H1 (cell line): ENCODE measurements at regions not wholly inside any gene's neighbourhood (a gene's known extent, or its start where the extent isn't known, plus 50 kb on each side); places are given as distances from the start of the nearest gene placed in this dataset.

Source experiments
- CTCF ChIA-PET: fragments of 300-600 bp; sonication (Branson Sonifier 250); formaldehyde crosslinking; loops from one replicate; lab custom pipeline; 2021; ENCODE audit not compliant: partially characterized antibody; lab: Charles Lee
- POLR2A ChIA-PET: fragments of 300-600 bp; sonication (Branson Sonifier 250); formaldehyde crosslinking; loops from one replicate; lab custom pipeline; 2021; ENCODE audit warnings: inconsistent platforms; ENCODE audit not compliant: partially characterized antibody; lab: Charles Lee
- DNase-seq, 2 experiments: peaks; one replicate each; pipeline versions ENCODE4 v3.0.0 to v3.0.0-alpha.2; 2010 to 2022; ENCODE audit warnings: low spot score in 2 of 2, low read depth in 1 of 2, mixed read lengths in 1 of 2
- FAIRE-seq: peaks from 2 replicates; lab custom pipeline; 2011; peaks lifted over from hg19 to GRCh38; lab: Jason Lieb, UNC
- H2AFZ ChIP-seq: 2 replicates; pipeline ENCODE4 v1.8.1; 2012; ENCODE audit warnings: low read length, inconsistent platforms
- H2AK5ac ChIP-seq: 2 replicates; pipeline ENCODE4 v1.6.1; 2013; ENCODE audit warnings: low read depth, low read length
- H2BK120ac ChIP-seq: replicated peaks from 2 replicates; pipeline ENCODE3; 2013; ENCODE audit warnings: low read depth, low read length, inconsistent platforms
- H2BK12ac ChIP-seq: 2 replicates; pipeline ENCODE4 v1.6.1; 2013; ENCODE audit warnings: low read depth, low read length
- H2BK15ac ChIP-seq: 2 replicates; pipeline ENCODE4 v1.6.1; 2013; ENCODE audit warnings: low read length
- H2BK20ac ChIP-seq: 2 replicates; pipeline ENCODE4 v1.6.1; 2013; ENCODE audit warnings: low read length
- H2BK5ac ChIP-seq: 2 replicates; pipeline ENCODE4 v1.6.1; 2013; ENCODE audit warnings: low read depth, low read length
- H3K14ac ChIP-seq: 2 replicates; pipeline ENCODE4 v1.6.1; 2013; ENCODE audit warnings: inconsistent platforms; ENCODE audit not compliant: insufficient read length
- H3K18ac ChIP-seq: 2 replicates; pipeline ENCODE4 v1.6.1; 2013; ENCODE audit warnings: low read length; ENCODE audit errors: extremely low read depth
- H3K23ac ChIP-seq: 2 replicates; pipeline ENCODE4 v1.6.1; 2013; ENCODE audit warnings: inconsistent platforms; ENCODE audit not compliant: insufficient read length
- H3K23me2 ChIP-seq: 2 replicates; pipeline ENCODE4 v1.6.1; 2013; ENCODE audit warnings: low read depth, low read length
- H3K27ac ChIP-seq: 2 replicates; pipeline ENCODE4 v1.6.1; 2011; ENCODE audit warnings: low read depth, low read length, inconsistent platforms
- H3K27me3 ChIP-seq, 4 experiments: replicated peaks in 1 of 4; 1 replicate in 1 of 4; 2 replicates in 3 of 4; pipeline versions ENCODE4 v1.6.1 to v1.8.1; 2011 to 2013; ENCODE audit warnings: low read length in 3 of 4, mild to moderate bottlenecking in 3 of 4, inconsistent platforms in 2 of 4, mixed read lengths in 2 of 4, moderate library complexity in 1 of 4; ENCODE audit not compliant: control insufficient read depth in 3 of 4, insufficient read depth in 3 of 4; ENCODE audit errors: extremely low read depth in 1 of 4
- H3K36me3 ChIP-seq, 4 experiments: 2 replicates each; pipeline versions ENCODE4 v1.6.1 to v1.8.1; 2011 to 2013; ENCODE audit warnings: mild to moderate bottlenecking in 4 of 4, low read length in 3 of 4, moderate library complexity in 2 of 4, control low read depth in 1 of 4, inconsistent platforms in 1 of 4; ENCODE audit not compliant: insufficient read depth in 4 of 4, control insufficient read depth in 2 of 4
- H3K4ac ChIP-seq: replicated peaks from 2 replicates; pipeline ENCODE3; 2013; ENCODE audit warnings: low read length, low read depth, mixed read lengths, inconsistent platforms; ENCODE audit not compliant: insufficient read length
- H3K4me1 ChIP-seq, 4 experiments: replicated peaks in 1 of 4; 1 replicate in 1 of 4; 2 replicates in 3 of 4; pipeline versions ENCODE4 v1.6.1 to v1.8.1; 2011 to 2013; ENCODE audit warnings: low read length in 3 of 4, inconsistent platforms in 2 of 4, mixed read lengths in 1 of 4; ENCODE audit not compliant: insufficient read depth in 4 of 4, control insufficient read depth in 3 of 4
- H3K4me2 ChIP-seq, 2 experiments: 2 replicates each; pipeline versions ENCODE4 v1.6.1 to v1.8.1; 2011 to 2013; ENCODE audit warnings: low read depth in 2 of 2, low read length in 2 of 2, control low read depth in 1 of 2, inconsistent platforms in 1 of 2, mild to moderate bottlenecking in 1 of 2; ENCODE audit not compliant: insufficient read depth in 1 of 2
- H3K4me3 ChIP-seq, 4 experiments: fragments of 200-600, 300-600 bp in 1 of 4; sonication (generic), shearing (Covaris generic), sonication (Bioruptor Twin) in 1 of 4; 2 replicates each; pipeline versions ENCODE4 v1.5.1 to v1.8.1; 2011 to 2016; ENCODE audit warnings: low read length in 4 of 4, low read depth in 3 of 4, control low read depth in 2 of 4, inconsistent platforms in 2 of 4, mild to moderate bottlenecking in 2 of 4, mixed read lengths in 1 of 4, moderate library complexity in 1 of 4; ENCODE audit not compliant: insufficient read depth in 2 of 4; ENCODE audit errors: extremely low read depth in 1 of 4
- H3K56ac ChIP-seq: replicated peaks from 2 replicates; pipeline ENCODE3; 2013; ENCODE audit warnings: low read depth, mild to moderate bottlenecking, mixed read lengths, low read length, inconsistent platforms; ENCODE audit not compliant: insufficient read length
- H3K79me1 ChIP-seq: 2 replicates; pipeline ENCODE4 v1.6.1; 2013; ENCODE audit warnings: low read depth, low read length, control low read depth
- H3K79me2 ChIP-seq, 2 experiments: 2 replicates each; pipeline versions ENCODE4 v1.6.1 to v1.8.1; 2012 to 2013; ENCODE audit warnings: low read length in 2 of 2, mild to moderate bottlenecking in 2 of 2, inconsistent platforms in 1 of 2; ENCODE audit not compliant: insufficient read depth in 2 of 2, control insufficient read depth in 1 of 2
- H3K9ac ChIP-seq, 4 experiments: replicated peaks in 1 of 4; 1 replicate in 1 of 4; 2 replicates in 3 of 4; pipeline versions ENCODE4 v1.6.1 to v1.8.1; 2011 to 2013; ENCODE audit warnings: low read depth in 3 of 4, low read length in 3 of 4, control low read depth in 2 of 4, mild to moderate bottlenecking in 2 of 4, moderate library complexity in 2 of 4, inconsistent platforms in 1 of 4; ENCODE audit errors: extremely low read depth in 1 of 4
- H3K9me3 ChIP-seq, 2 experiments: 2 replicates each; pipeline versions ENCODE4 v1.6.1 to v1.8.1; 2012 to 2013; ENCODE audit warnings: mild to moderate bottlenecking in 2 of 2, moderate library complexity in 2 of 2, control low read depth in 1 of 2, inconsistent platforms in 1 of 2, low read depth in 1 of 2, low read length in 1 of 2, mixed read lengths in 1 of 2; ENCODE audit not compliant: insufficient read depth in 2 of 2
- H4K20me1 ChIP-seq, 2 experiments: replicated peaks in 1 of 2; 2 replicates each; pipeline versions ENCODE3 to v1.8.1; 2011 to 2013; ENCODE audit warnings: inconsistent platforms in 2 of 2, low read length in 2 of 2, mild to moderate bottlenecking in 1 of 2; ENCODE audit not compliant: insufficient read depth in 2 of 2, control insufficient read depth in 1 of 2
- H4K5ac ChIP-seq: 2 replicates; pipeline ENCODE4 v1.6.1; 2013; ENCODE audit warnings: low read length, low read depth, mixed read lengths, inconsistent platforms; ENCODE audit not compliant: insufficient read length
- H4K8ac ChIP-seq: 2 replicates; pipeline ENCODE4 v1.8.0; 2013; ENCODE audit warnings: mild to moderate bottlenecking, moderate library complexity, low read length, inconsistent platforms; ENCODE audit not compliant: insufficient read depth; ENCODE audit errors: extremely low read depth
- H4K91ac ChIP-seq: replicated peaks from 2 replicates; pipeline ENCODE3; 2013; ENCODE audit warnings: low read length, mixed read lengths, inconsistent platforms; ENCODE audit not compliant: insufficient read length
- FOSL1 ChIP-seq: IDR thresholded peaks from 2 replicates; pipeline ENCODE4 v1.6.1; 2011; ENCODE audit warnings: mild to moderate bottlenecking, low read depth, low read length, moderate library complexity; ENCODE audit not compliant: insufficient read depth
- TAF1 ChIP-seq: IDR thresholded peaks from 2 replicates; pipeline ENCODE4 v1.6.1; 2011; ENCODE audit warnings: mild to moderate bottlenecking, low read depth, low read length
- TAF7 ChIP-seq: optimal IDR thresholded peaks from 2 replicates; pipeline ENCODE3; 2011; ENCODE audit warnings: low read depth, mild to moderate bottlenecking, inconsistent platforms, low read length, moderate library complexity, borderline replicate concordance
- TEAD4 ChIP-seq: IDR thresholded peaks from 2 replicates; pipeline ENCODE4 v1.6.1; 2012; ENCODE audit warnings: low read depth, low read length, inconsistent platforms, mixed read lengths
- ZNF274 ChIP-seq: IDR thresholded peaks from 2 replicates; pipeline ENCODE4 v1.7.0; 2012; ENCODE audit warnings: low read length, borderline replicate concordance; ENCODE audit errors: extremely low read depth
- WGBS, 2 experiments: shearing (Covaris generic) in 1 of 2; methylation state at CpG; one replicate each; pipeline versions ENCODE4 v1.1.6 to v1.1.7; 2013 to 2015; ENCODE audit warnings: low lambda C conversion rate in 2 of 2, mixed read lengths in 2 of 2, inconsistent platforms in 1 of 2, low coverage in 1 of 2, missing lambda C conversion rate in 1 of 2; ENCODE audit not compliant: insufficient replicate concordance in 2 of 2, insufficient coverage in 1 of 2, insufficient read length in 1 of 2; ENCODE audit errors: extremely low coverage in 1 of 2, missing lambda C conversion rate in 1 of 2; 5-methylcytosine and 5-hydroxymethylcytosine counted together
- TF ChIP-seq, protein P1 (sequence below), 3 experiments: IDR thresholded peaks; 1 replicate in 2 of 3; 2 replicates in 1 of 3; pipeline versions ENCODE4 v1.5.1 to v1.6.1; 2011; ENCODE audit warnings: low read length in 3 of 3, mild to moderate bottlenecking in 3 of 3, inconsistent platforms in 2 of 3, low read depth in 1 of 3, moderate library complexity in 1 of 3; ENCODE audit not compliant: insufficient read depth in 1 of 3; ENCODE audit errors: control extremely low read depth in 1 of 3

DNA sequence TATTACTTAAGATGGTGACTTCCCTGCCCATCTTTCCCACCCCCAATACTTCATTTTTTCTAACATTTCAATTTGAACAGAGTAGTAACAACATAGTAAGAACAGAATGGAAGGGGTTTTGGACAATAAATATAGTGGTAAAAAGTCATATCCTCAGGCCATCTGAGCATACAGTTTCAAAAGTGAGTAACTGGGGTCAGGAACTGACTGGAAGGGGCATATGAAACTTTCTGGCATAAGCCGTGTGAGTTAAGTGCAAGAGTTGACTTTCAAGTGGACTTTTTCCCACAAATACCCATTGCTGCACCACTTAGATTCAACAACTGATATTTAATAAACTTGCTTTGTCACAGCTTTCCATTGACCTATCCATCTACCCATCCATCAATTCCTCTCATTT lies 153.5 kb upstream of the IL12A start:
- no peak overlapping the region for H3K14ac ChIP-seq

More for the DNA sequence above, 153.5 kb upstream of the IL12A start:
- Histone ChIP-seq H2AK5ac (no peak overlapping the region), H4K5ac (no peak overlapping the region), H2BK20ac (no peak overlapping the region), H3K9me3 (no peaks in the 10 kb centered on the region), H3K36me3 (no peaks in the 10 kb centered on the region), H3K27ac (no peak overlapping the region), H3K27me3 (no peaks in the 10 kb centered on the region), H3K4me2 (no peak overlapping the region), H3K79me1 (no peaks in the 10 kb centered on the region), H2BK5ac (no peak overlapping the region), H4K8ac (no peak overlapping the region), H3K18ac (no peak overlapping the region), H2BK15ac (no peak overlapping the region), H3K4me1 (peaks cover 0 to 4% (median 0%) of the 10 kb centered on the region in 4 experiments; a peak in 1 of 7 replicates), H3K23ac (no peak overlapping the region), H3K9ac (no peak overlapping the region), H3K4me3 (no peak overlapping the region), H2AFZ (no peak overlapping the region), H4K91ac (no peak overlapping the region), H2BK12ac (no peak overlapping the region), H2BK120ac (no peak overlapping the region), H3K23me2 (peaks cover 2% of the 10 kb centered on the region; the same call in 1 of the 2 replicates), H3K56ac (no peak overlapping the region), H4K20me1 (no peaks in the 10 kb centered on the region), H3K79me2 (no peaks in the 10 kb centered on the region), H3K4ac (no peak overlapping the region)
- ChIA-PET CTCF (interaction anchor here (0.9 to 11.3 kb wide), 4 partner anchors 8 to 169 kb away, joined by 3 to 109 read pairs (median 6); partner anchors contain the start of gene IL12A), POLR2A (no interaction called here)
- DNase-seq (no peak), FAIRE-seq (no peak)
- 93% methylated on average over 1 of the region's 1 CpG; no CpG with 5 or more reads in 1 of the 2 experiments for WGBS, 2 experiments
- TF ChIP-seq FOSL1 = no peak
- no peak for TF ChIP-seq ZNF274
- TF ChIP-seq, protein P1, sequence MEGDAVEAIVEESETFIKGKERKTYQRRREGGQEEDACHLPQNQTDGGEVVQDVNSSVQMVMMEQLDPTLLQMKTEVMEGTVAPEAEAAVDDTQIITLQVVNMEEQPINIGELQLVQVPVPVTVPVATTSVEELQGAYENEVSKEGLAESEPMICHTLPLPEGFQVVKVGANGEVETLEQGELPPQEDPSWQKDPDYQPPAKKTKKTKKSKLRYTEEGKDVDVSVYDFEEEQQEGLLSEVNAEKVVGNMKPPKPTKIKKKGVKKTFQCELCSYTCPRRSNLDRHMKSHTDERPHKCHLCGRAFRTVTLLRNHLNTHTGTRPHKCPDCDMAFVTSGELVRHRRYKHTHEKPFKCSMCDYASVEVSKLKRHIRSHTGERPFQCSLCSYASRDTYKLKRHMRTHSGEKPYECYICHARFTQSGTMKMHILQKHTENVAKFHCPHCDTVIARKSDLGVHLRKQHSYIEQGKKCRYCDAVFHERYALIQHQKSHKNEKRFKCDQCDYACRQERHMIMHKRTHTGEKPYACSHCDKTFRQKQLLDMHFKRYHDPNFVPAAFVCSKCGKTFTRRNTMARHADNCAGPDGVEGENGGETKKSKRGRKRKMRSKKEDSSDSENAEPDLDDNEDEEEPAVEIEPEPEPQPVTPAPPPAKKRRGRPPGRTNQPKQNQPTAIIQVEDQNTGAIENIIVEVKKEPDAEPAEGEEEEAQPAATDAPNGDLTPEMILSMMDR (IDR thresholded peaks at IDR 0.05; ENCODE audit: control extremely low read depth in 1 of 3, insufficient read depth in 1 of 3, low read depth in 1 of 3, low read length in 3 of 3) = no peak
- TF ChIP-seq TAF7 = no peak
- TF ChIP-seq TAF1 = no peak
- TF ChIP-seq TEAD4 = no peak
- TF ChIP-seq, all 59 proteins: peak for 0
